Astrocyte of the hippocampus (primary cell): ENCODE measurements at regions not wholly inside any gene's neighbourhood (a gene's known extent, or its start where the extent isn't known, plus 50 kb on each side); places are given as distances from the start of the nearest gene placed in this dataset.
"Not testable (repeated sequence)": the region's sequence is repeated elsewhere in the genome, so short reads cannot be mapped to it uniquely, and the experiment has no call there.

Experiments
- DNase-seq: peaks from one replicate; pipeline ENCODE4 v3.0.0; 2011; ENCODE audit warnings: low read depth, low spot score

DNA sequence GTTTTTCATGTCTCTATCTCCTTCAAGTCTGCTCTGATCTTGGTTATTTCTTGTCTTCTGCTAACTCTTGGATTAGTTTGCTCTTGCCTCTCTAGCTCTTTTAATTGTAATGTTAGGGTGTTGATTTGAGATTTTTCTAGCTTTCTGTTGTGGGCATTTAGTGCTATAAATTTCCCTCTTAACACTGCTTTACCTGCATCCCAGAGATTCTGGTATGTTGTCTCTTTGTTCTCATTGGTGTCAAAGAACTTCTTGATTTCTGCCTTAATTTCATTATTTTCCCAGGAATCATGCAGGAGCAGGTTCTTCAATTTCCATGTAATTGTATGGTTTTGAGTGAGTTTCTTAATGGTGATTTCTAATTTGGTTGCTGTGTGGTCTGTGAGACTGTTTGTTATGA is 128.5 kb upstream of the ZNF267 start:
- not testable (repeated sequence) for DNase-seq

DNA sequence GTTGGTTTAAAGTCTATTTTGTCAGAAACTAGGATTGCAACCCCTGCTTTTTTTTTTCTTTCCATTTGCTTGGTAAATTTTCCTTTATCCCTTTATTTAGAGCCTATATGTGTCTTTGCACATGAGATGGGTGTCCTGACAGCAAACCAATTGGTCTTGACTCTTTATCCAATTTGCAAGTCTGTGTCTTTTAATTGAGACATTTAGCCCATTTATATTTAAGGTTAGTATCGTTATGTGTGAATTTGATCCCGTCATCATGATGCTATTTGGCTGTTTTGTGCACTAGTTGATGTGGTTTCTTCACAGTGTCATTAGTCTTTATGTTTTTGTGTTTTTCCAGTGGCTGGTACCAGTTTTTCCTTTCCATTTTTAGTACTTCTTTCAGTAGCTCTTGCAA is 127.7 kb upstream of the ZNF267 start:
- DNase-seq = no peak

DNA sequence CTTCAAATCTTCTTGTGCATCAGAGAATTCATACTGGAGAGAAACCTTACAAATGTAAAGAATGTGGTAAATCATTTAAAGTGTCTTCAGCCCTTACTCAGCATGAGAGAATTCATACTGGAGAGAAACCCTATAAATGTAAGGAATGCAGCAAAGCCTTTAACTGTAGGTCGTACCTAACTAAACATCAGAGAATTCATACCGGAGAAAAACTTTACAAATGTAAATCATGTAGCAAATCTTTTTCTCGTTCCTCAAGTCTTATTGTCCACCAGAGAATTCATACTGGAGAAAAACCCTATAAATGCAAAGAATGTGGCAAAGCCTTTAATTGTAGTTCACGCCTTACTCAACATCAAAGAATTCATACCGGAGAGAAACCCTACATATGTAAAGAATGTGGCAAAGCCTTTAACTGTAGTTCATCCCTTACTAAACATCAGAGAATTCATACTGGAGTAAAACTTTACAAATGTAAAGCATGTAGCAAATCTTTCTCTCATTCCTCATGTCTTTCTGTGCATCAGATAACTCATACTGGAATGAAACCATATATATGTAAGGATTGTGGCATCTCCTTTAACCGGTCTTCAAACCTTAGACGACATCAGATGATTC is 118.5 kb upstream of the ZNF267 start:
- no peak for DNase-seq

DNA sequence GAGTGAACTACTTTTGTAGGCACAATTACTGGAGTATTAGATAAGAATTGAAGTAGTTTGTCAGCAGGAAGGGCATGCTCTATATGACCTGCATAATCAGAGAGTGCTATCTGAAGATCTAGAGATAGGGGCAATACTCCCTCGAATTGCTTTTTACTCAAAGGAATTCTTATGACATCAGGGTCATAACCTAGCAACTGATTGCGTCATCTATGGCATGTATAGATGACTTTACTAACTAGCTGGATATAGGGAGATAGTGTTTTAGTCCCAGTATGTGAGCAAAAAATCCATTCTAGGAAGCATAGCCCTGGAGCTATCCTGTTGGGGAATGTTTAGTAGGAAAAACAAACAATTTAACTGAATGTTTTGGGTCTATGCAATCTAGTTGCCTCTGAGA is 109.5 kb upstream of the ZNF267 start:
- DNase-seq = no peak

DNA sequence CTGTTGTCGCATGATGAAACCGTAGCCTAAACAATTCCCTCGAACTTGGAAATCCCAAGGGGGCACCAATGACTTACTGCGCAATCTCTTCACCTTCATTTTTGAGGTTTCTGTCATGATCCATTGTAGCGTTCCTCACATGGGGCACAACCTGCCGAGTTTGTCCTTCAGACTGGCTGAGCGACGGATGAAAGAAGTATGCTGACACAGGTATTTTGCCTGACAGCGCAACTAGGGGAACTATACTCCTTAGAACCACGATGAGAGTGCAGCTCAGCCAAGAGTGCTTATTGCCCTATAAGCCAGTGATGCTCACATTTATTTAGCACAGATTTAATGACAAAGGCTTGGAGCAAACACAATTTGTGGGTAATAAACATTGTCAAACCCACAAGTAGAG is 106.3 kb upstream of the ZNF267 start:
- DNase-seq = no peak

DNA sequence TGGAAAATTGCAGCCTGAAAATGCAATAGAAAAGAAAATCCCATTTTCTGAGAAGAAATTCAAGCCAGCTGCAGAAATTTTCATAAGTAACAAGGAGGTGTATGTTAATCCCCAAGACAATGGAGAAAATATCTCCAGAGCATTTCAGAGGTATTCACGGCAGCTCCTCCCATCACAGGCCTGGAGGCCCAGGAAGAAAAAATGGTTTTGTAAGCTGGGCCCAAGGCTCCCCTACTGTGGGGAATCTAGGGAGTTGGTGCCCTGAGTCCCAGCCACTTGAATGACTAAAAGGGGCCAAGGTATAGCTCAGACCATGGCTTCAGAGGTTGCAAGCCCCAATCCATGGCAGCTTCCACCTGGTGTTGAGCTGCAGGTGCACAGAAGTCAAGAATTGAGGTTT is 93.3 kb upstream of the ZNF267 start:
- DNase-seq = no peak

DNA sequence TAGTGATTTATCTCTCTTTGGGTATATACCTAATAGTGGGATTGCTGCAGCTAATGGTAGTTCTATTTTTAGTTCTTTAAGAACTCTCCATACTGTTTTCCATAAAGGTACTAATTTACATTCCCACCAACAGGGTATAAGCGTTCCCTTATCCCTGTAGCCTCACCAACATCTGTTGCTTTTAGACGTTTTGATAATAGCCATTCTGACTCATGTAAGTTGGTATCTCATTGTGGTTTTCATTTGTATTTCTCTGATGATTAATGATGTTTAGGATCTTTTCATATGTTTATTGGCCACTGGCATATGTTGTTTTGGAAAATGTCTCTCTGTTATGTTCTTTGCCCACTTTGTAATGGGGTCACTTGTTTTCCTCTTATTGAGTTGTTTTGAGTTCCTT is 88.5 kb upstream of the ZNF267 start:
- DNase-seq = no peak

DNA sequence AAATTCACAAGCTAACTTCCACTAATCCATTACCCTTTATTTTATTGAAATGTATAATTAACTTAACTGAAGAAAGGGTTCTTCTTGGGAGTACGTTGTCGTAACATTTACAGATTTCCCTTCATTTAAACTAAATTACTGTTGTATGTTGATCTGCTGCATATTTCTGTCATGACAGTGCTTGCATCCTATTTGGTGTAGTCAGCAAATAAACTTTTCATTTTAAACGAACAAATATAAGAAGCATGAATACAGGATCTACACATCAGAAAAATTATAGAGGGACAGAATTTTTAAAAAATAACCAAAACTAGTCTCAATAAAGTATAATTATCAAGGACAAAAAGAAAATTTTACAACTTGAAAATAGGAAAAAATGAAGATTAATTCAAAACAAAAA is 66.5 kb upstream of the ZNF267 start:
- no peak for DNase-seq

DNA sequence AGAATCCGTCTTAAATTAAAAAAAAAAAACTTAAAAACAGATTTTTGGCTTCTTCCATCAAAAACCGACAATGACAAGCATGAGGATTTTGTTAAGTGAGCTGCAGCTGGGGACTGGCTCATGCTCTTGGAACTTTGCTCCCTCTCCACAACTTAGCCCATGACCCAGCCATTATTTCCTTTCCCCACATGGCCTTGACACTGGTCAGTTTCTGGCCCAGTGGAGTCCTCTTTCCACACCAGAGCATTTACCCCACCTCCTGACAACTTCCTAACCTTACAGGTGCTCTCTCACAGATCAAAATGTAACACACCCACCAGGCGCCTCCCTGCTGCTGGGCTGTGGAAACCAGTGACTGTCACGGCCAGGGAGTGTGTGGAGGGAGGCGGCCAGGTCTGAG is 62.7 kb upstream of the ZNF267 start:
- DNase-seq = no peak

DNA sequence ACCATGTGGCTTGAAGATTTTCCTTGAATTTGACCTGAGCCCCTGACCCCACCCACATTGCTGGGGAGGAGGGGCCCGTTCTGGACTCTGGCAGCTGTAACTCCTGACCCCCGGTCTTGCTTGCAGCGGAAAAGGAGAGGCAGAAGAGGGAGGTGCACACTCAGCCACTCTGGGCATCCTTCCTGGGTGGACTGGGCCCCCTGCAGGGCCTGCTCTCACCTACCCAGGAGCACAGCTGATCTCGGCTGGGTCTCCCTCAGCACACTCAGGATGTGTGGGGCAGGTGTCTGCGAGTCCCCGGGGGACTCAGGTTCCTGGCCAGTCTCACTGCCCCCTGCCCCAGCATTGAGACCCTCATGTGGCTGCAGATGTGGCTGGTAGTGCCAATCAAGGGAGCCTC is 57.5 kb upstream of the ZNF267 start:
- DNase-seq = not testable (repeated sequence)

DNA sequence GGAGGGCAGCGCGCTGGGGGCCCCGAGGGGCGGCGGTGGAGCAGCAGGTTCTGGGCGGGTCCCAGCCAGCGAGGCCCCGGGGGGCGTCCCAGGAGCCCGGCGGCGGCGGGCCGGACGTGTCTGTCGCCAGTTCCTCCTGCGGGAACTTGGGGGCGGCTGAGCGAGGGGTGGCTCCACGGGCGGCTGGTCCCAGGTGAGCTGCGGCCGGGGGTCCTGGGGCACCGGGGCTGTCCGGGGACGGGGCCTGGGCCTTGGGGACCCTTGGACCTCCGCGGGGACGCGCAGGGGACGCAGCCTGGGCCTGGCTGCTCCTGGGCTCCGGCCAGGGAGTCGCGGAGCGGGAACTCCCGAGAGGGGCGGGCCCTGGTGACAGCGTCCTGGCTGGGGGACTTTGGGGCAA is 54.2 kb upstream of the ZNF267 start:
- no peak for DNase-seq

DNA sequence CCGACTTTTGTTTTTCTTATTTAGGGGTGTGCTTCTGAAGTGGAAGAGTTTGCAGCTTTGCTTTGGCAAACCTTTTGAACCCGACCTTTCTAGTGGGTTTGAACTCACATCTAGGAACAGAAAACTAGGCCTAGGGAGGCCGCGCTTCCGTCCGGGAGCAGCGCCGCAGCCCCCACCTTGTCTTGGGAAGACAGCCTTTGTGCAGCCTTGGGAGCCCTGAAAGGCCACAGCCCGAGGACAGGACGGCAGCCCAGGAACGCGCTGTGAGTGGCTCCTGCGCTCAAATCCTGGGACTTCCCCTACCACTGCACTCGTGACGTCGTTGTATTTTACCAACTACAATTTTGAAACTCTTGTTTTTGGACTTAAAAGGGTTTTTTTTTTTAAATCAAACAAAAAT is 53.7 kb upstream of the ZNF267 start:
- no peak for DNase-seq
